ENCODE measurements at regions not wholly inside any gene's neighbourhood (a gene's known extent, or its start where the extent isn't known, plus 50 kb on each side); places are given as distances from the start of the nearest gene placed in this dataset.

DNA sequence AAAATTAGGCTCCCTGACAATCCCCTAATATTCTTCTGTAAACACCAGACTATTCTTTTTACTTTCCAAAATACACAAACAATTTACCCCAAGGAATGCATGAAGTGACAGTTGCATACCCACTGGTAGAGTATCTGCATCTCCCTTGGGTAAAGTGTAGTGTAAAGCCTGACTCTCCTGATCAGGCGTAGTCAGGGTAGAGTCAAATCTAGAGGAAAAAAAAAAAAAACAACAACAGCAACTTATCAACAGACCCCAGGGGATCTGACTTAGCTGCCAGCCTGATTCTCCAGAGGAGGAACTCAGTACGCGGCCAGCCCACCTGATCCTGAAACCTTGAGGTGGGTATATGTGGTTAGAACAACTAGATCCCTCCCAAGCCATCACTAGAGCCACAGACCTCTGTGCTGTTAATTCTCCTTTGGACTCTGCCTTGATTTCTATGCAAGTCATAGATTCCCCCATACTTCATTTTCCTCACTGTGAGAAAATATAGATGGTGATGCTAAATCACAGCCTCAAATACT, 61.0 kb downstream of the ZNF608 start:
- no peaks in the 10 kb centered on the region for H3K9me3 ChIP-seq
- intact Hi-C loops (cut with DNase I; ENCODE audit: low total_unique reads), result no loop called here
- no peaks in the 10 kb centered on the region for H3K4me1 ChIP-seq
- WGBS, 2 donors, result 75 to 82% methylated on average over 3 of the region's 3 CpGs
- H3K27me3 ChIP-seq, result no peaks in the 10 kb centered on the region
- DNase-seq, result no peak
- no peak overlapping the region for H3K4me3 ChIP-seq
- no peaks in the 10 kb centered on the region for H3K36me3 ChIP-seq (ENCODE audit: low read depth, missing control alignments)
- no peak for TF ChIP-seq POLR2A (IDR thresholded peaks at IDR 0.05)
- TF ChIP-seq, protein P1, sequence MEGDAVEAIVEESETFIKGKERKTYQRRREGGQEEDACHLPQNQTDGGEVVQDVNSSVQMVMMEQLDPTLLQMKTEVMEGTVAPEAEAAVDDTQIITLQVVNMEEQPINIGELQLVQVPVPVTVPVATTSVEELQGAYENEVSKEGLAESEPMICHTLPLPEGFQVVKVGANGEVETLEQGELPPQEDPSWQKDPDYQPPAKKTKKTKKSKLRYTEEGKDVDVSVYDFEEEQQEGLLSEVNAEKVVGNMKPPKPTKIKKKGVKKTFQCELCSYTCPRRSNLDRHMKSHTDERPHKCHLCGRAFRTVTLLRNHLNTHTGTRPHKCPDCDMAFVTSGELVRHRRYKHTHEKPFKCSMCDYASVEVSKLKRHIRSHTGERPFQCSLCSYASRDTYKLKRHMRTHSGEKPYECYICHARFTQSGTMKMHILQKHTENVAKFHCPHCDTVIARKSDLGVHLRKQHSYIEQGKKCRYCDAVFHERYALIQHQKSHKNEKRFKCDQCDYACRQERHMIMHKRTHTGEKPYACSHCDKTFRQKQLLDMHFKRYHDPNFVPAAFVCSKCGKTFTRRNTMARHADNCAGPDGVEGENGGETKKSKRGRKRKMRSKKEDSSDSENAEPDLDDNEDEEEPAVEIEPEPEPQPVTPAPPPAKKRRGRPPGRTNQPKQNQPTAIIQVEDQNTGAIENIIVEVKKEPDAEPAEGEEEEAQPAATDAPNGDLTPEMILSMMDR (IDR thresholded peaks at IDR 0.05), result no peak
- no peak overlapping the region for H3K27ac ChIP-seq

DNA sequence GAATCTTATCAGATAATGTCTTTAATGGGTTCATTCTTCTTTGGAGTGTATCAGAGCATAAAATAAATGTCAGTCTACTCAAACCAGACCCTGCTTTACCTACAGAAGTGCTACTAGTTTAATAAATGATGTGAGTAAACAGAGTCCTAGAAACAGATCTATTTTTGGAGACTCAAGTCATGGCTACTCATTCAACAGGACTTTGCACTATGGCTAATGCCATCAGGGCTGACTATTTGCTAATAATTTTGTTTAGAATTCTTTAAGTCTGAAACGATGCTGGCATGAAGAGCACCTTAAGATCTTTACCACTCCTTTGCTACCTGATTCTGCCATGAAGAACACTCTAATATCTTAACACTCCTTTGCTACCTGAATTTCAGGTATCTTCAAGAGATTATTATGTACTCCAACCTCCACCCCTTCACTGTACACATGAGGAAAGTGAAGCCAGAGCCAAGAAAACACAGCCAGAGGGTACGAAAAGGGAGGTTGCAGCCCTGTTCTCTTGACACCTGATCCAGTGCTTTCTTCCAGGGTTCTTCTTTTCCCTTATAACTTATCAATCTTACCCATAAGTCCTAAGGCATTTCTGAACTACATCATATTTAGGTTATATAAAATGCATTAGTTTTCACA, 62.4 kb downstream of the ZNF608 start:
- Histone ChIP-seq H3K9me3 (no peaks in the 10 kb centered on the region), H3K27ac (no peak overlapping the region), H3K36me3 (ENCODE audit: low read depth, missing control alignments) (no peaks in the 10 kb centered on the region), H3K4me1 (peaks cover 3% of the 10 kb centered on the region), H3K4me3 (no peak overlapping the region), H3K27me3 (no peaks in the 10 kb centered on the region)
- no peak for DNase-seq
- intact Hi-C loops (cut with DNase I; ENCODE audit: low total_unique reads), result no loop called here
- TF ChIP-seq, protein P1 (IDR thresholded peaks at IDR 0.05), result no peak
- no peak for TF ChIP-seq POLR2A (IDR thresholded peaks at IDR 0.05)
- 88 to 96% methylated on average over 2 of the region's 2 CpGs for WGBS, 2 donors

DNA sequence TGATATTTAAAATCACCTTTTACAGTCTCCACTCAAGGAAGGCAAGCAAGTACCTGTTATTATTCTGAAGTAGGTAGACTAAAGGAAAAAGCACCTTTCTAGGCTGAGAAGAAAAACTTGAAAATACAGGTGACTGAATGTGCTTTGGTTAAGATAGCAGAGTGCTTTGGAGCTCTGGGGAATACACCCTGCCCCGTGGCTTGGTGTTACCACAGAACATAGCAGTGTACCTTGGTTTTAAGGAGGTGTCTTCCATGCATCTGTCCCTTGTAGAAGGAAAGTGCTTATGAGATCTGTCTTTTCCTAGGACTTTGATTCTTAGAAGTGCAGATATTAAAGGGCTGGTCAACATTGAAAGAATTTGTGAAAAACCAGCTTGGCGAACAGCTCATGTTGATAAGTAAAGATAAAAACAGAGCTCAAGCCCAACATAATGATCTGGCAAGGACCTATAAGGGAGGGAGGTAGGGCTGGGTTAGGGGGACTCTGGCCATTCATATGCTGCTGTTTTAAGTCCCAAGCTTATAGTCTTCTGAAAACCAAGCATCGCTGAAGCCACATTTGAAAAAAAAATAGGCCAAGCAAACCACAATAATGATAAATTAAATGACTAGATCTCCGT, 66.8 kb downstream of the ZNF608 start:
- Histone ChIP-seq H3K9me3 (no peaks in the 10 kb centered on the region), H3K4me1 (peaks cover 15% of the 10 kb centered on the region), H3K27me3 (no peaks in the 10 kb centered on the region), H3K4me3 (no peak overlapping the region), H3K27ac (no peak overlapping the region), H3K36me3 (ENCODE audit: low read depth, missing control alignments) (no peaks in the 10 kb centered on the region)
- intact Hi-C loops (cut with DNase I; ENCODE audit: low total_unique reads), result no loop called here
- WGBS, 2 donors, result 87% methylated on average over 4 of the region's 4 CpGs
- DNase-seq, result no peak
- TF ChIP-seq, protein P1 (IDR thresholded peaks at IDR 0.05), result no peak
- no peak for TF ChIP-seq POLR2A (IDR thresholded peaks at IDR 0.05)

DNA sequence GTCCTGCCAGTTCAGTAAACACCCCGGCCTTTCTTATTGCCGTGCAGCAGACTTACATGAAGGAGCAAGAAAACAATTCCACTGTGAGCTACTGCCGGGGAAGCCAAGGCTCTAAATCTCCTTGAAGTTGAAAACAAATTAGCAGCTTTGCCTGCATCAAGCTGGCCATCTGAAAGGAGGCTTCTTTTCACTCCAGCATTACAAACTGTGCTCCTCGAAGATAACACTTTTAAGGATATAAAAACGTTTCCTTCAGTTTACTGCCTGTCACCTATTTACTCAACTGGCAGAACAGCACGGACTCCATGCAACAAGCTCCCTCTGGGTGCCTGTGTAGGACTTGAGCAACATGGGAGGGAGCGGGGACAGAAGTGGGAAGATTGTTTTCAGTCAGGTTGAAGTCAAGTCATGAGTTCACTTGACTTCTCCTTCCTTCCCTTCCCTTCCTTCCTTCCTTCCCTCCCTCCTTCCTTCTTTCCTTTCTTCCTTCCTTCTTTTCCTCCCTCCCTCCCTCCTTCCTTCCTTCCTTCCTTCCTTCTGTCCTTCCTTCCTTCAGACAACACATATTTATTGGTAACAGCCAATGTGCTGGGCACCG, 67.4 kb downstream of the ZNF608 start:
- intact Hi-C loops (cut with DNase I; ENCODE audit: low total_unique reads), result no loop called here
- Histone ChIP-seq H3K4me1 (peaks cover 15% of the 10 kb centered on the region), H3K27me3 (no peaks in the 10 kb centered on the region), H3K36me3 (ENCODE audit: low read depth, missing control alignments) (no peaks in the 10 kb centered on the region), H3K9me3 (no peaks in the 10 kb centered on the region), H3K27ac (no peak overlapping the region), H3K4me3 (no peak overlapping the region)
- TF ChIP-seq POLR2A (IDR thresholded peaks at IDR 0.05), result no peak
- TF ChIP-seq, protein P1 (IDR thresholded peaks at IDR 0.05), result no peak
- WGBS, 2 donors, result 48 to 50% methylated on average over 8 of the region's 8 CpGs
- DNase-seq, result no peak
